ENCODE measurements at regions not wholly inside any gene's neighbourhood (a gene's known extent, or its start where the extent isn't known, plus 50 kb on each side); places are given as distances from the start of the nearest gene placed in this dataset.
"Not testable (repeated sequence)": the region's sequence is repeated elsewhere in the genome, so short reads cannot be mapped to it uniquely, and the experiment has no call there.

DNA sequence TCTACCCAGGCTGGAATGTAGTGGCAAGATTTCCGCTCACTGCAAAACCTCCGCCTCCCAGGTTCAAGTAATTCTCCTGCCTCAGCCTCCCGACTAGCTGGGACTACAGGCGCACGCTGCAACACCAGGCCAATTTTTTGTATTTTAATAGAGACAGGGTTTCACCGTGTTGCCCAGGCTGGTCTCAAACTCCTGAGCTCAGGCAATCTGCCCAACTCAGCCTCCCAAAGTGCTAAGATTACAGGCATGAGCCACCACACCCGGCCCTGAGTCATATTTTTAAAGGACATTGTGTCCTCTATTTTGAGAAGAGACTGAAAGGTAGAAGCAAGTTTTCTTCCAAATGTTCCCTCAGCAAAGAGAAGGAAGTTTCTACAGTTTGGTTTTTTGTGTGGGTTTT is 227.1 kb downstream of the KCTD12 start:
- TF ChIP-seq, protein P1, sequence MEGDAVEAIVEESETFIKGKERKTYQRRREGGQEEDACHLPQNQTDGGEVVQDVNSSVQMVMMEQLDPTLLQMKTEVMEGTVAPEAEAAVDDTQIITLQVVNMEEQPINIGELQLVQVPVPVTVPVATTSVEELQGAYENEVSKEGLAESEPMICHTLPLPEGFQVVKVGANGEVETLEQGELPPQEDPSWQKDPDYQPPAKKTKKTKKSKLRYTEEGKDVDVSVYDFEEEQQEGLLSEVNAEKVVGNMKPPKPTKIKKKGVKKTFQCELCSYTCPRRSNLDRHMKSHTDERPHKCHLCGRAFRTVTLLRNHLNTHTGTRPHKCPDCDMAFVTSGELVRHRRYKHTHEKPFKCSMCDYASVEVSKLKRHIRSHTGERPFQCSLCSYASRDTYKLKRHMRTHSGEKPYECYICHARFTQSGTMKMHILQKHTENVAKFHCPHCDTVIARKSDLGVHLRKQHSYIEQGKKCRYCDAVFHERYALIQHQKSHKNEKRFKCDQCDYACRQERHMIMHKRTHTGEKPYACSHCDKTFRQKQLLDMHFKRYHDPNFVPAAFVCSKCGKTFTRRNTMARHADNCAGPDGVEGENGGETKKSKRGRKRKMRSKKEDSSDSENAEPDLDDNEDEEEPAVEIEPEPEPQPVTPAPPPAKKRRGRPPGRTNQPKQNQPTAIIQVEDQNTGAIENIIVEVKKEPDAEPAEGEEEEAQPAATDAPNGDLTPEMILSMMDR (optimal IDR thresholded peaks at IDR 0.05 in 1 of 3, IDR thresholded peaks at IDR 0.05 in 1 of 3, conservative IDR thresholded peaks at IDR 0.05 in 1 of 3; ENCODE audit: extremely low read depth in 1 of 3, insufficient read depth in 2 of 3, low read length in 3 of 3): not testable (repeated sequence)
- TF ChIP-seq EZH2 (IDR thresholded peaks at IDR 0.05; ENCODE audit: low read length): not testable (repeated sequence)
